HG02852 (cell line): ENCODE measurements at regions not wholly inside any gene's neighbourhood (a gene's known extent, or its start where the extent isn't known, plus 50 kb on each side); places are given as distances from the start of the nearest gene placed in this dataset.

Experiments
- ATAC-seq: cut with Tn5 transposase; IDR thresholded peaks from one replicate; pipeline ENCODE4 v1.9.1; 2021; ENCODE audit warnings: mild to moderate bottlenecking, moderate library complexity; ENCODE audit not compliant: unreplicated experiment

GRCh38 chr9:26415528-26415927 is 477.1 kb downstream of the CAAP1 start:
- ATAC-seq, result no peak

- ATAC-seq, result no peak
These were observed 479.0 kb downstream of the CAAP1 start for GRCh38 chr9:26413611-26414010.

DNA sequence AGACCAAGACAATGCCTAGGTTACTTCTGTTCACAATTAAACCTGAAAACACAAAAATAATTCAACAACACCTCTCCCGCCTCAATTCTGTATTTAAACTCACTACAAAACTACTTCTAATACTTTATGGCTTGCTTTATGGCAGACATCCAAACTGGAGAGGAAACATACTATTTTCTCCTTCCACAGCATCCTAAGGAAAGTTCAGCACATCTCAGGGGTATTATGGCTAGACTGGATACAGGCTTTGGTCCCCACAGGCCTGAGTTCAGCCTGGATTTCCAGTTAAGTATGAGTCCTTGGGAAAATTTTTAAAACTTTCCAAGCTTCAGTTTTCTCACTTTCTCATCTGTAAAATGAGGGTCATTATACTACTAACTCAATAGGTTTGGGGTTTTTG is 480.2 kb downstream of the CAAP1 start:
- ATAC-seq, result no peak

- ATAC-seq, result no peak
These were observed 485.9 kb downstream of the CAAP1 start for GRCh38 chr9:26406676-26407075.

- no peak for ATAC-seq
These were observed 493.0 kb downstream of the CAAP1 start for GRCh38 chr9:26399556-26399955.

DNA sequence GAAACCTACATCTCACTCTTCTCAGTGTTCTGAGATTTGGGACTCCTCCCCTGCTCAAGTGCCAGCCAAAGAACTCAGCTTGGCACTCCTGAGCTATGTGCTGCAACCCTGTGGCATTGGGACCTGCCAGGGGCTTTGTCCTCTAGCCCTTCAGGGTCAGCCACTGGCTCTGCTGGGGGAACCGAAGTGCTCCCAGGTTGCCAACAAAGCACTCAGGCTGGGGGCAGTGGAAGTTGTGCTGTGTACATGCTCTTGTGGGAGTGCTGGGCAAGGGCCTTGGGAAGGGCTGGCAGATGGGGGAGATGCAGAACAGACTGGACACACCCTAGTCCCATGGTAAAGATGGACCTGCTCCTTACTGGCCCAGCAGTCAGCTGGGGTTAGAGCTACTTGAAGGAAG is 498.6 kb downstream of the CAAP1 start:
- no peak for ATAC-seq

- no peak for ATAC-seq
These were observed 500.0 kb downstream of the CAAP1 start for GRCh38 chr9:26392639-26393038.

DNA sequence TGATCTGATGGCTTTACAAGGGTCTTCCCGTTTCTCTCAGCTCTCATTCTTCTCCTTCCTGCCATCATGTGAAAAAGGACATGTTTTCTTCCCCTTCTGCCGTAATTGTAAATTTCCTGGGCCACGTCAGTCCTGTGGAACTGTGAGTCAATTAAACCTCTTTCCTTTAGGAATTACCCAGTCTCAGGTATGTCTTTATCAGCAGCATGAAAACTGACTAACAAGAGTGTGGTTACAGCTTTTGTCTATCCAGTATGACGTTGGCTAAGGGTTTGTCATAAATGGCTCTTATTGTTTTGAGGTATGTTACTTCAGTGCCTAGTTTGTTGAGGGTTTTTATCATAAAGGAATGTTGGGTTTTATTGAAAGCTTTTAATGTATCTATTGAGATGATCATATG is 501.6 kb downstream of the CAAP1 start:
- no peak for ATAC-seq

DNA sequence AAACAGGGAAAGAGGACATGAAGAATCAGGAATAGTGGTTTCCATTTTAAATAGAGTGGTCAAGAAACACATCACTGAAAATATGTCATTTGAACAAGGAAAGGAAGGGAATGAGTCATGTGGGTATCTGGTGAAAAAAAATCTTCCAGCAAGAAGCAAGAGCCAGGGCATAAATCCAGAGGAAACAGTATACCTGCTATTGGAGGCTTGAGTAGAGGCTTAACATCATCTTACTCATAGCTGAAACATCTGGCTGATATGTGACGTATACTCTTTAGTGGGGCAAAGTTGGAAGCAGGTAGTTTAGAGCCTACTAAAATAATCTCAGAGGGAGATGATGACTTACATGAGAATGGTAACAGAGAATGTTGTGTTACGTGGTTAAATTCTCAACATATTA is 517.2 kb downstream of the CAAP1 start:
- ATAC-seq, result no peak

GRCh38 chr9:26373616-26374015 is 519.0 kb downstream of the CAAP1 start:
- no peak for ATAC-seq

GRCh38 chr9:26371236-26371635 is 521.4 kb downstream of the CAAP1 start:
- ATAC-seq, result no peak

DNA sequence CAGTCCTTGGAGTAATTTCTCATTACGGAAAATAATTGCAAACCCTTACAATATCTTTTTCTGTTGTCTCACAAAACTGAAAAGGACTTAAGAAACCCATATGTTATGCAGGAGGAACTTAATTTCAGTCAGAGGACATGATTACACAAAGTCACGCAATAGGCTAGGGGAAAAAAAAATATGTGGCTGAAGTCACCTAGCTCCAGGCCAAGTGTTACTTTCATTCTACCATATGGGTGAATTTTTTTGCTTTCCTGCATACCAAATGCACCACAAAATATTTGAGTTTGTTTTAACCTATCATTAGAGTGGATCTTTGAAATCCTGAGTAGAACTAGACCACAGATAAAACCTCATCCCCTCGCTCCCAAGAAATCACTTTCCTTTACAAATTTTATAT is 523.5 kb downstream of the CAAP1 start:
- no peak for ATAC-seq

- no peak for ATAC-seq
These were observed 524.4 kb downstream of the CAAP1 start for GRCh38 chr9:26368241-26368640.

DNA sequence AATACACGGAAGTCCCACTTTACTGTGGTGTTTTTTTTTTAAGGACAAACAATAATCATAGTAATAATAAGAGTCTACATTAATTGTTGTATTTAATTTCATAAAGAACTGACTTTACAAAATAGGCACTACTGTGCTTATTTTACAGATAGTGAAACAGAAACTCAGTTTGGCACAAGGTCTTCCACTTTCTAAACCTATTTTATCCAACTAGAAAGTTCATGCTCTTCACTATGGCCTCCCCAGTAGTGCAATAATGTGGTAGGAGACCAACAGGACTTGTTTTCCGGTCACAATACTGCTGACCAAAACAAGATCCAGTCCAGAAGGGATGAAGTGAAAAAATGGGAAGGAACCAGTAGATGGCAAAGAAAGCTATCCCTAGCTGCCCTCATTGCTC is 531.6 kb downstream of the CAAP1 start:
- ATAC-seq, result no peak

- ATAC-seq, result no peak
These were observed 533.8 kb downstream of the CAAP1 start for GRCh38 chr9:26358836-26359235.

GRCh38 chr9:26357803-26358344 is 534.7 kb downstream of the CAAP1 start:
- no peak for ATAC-seq

GRCh38 chr9:26356491-26356890 is 536.1 kb downstream of the CAAP1 start:
- no peak for ATAC-seq

- ATAC-seq, result no peak
These were observed 545.6 kb downstream of the CAAP1 start for GRCh38 chr9:26346942-26347477.

DNA sequence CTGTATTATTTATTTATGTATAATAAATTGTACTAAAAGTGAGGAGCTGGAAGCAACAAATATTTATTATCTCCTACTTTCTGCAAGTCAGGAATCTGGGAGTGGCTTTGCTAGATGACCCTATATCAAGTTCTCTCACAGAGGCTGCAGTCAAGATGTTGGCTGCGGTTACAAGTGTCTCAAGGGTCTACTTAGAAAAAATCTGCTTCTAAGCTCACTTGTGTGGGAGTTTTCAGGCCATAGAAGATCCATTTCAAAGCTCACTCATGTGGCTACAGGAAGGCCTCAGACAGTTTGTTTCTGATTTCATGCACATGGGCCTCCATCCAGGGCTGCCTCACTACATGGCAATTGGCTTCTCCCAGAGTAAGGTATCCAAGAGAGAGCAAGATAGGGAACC is 551.1 kb downstream of the CAAP1 start:
- ATAC-seq, result no peak

DNA sequence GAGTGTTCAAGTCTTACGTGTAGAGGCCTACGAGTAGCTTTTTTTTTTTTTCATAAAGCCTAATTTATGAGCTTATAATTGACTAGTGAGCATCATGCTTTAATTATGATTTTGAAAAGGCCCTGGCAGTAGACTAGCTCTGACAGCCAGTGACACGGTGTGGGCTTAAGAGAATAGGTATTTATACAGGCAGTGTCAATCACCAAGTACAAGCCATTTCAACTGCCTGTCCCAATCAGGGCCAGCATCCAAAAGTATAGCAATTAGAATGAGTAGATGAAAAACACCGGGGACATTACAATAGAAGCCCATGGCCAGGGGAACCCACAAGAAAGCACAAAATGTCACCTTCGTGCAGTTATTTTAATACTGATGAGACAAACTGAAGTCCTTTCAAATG is 552.8 kb downstream of the CAAP1 start:
- ATAC-seq, result no peak

- ATAC-seq, result no peak
These were observed 557.5 kb downstream of the CAAP1 start for GRCh38 chr9:26335116-26335515.

DNA sequence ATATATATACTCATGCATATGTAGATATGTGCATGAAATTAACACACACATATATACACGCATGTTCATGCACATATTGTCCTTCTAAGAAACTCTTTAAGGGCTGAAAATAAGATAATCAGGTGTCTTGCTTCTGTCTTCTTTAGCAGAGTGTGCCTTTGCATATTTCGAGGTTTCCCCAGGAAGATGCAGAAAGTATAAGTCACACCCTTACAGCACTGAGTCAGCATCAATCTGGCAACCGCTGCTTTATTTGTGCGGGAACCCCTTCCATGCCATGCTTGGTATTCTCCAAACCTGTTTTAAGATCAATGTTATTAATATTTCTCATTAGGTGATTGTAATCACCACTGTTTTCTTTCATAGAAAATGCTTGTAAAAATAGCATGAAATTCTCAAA is 557.9 kb downstream of the CAAP1 start:
- no peak for ATAC-seq

DNA sequence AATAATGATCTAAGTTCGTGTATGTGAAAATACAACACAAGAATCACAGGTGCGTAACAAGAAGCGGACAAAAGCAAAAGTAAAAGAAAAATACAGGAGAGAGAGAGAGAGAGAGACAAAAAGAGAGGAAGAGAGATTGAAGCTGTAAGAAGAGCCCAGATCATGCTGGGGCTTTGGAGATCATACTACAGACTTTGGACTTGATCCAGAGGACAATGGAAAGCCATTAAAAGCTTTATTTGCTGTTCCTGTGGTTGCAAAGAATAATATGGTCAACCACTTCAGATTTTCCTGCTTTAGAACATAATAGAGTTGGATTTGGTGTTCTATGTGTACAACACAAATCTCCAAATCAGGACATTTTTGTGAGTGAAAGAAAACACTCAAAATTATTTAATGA is 561.4 kb downstream of the CAAP1 start:
- ATAC-seq, result no peak
